Hepatocyte (in vitro differentiated cells): ENCODE measurements at regions not wholly inside any gene's neighbourhood (a gene's known extent, or its start where the extent isn't known, plus 50 kb on each side); places are given as distances from the start of the nearest gene placed in this dataset.

Source experiments
- CTCF ChIP-seq: fragments of 200-600 bp; sonication (generic); IDR thresholded peaks from 2 replicates; pipeline ENCODE4 v1.5.1; 2016; ENCODE audit warnings: antibody characterized with exemption, mild to moderate bottlenecking; ENCODE audit not compliant: poor library complexity
- EZH2 ChIP-seq: fragments of 200-600 bp; sonication (generic); IDR thresholded peaks from 2 replicates; pipeline ENCODE4 v1.6.1; 2016; ENCODE audit warnings: antibody characterized with exemption, mild to moderate bottlenecking, borderline replicate concordance
- EZH2phosphoT487 ChIP-seq: fragments of 200-600 bp; sonication (generic); IDR thresholded peaks from one replicate; pipeline ENCODE4 v1.6.1; 2018; ENCODE audit warnings: antibody characterized with exemption, mild to moderate bottlenecking, low read depth, moderate library complexity; ENCODE audit not compliant: unreplicated experiment, severe bottlenecking

GRCh38 chr2:180621941-180622918 is 358.2 kb upstream of the UBE2E3 start:
- TF ChIP-seq CTCF (no peak), EZH2phosphoT487 (no peak), EZH2 (no peak)
